ENCODE measurements at regions not wholly inside any gene's neighbourhood (a gene's known extent, or its start where the extent isn't known, plus 50 kb on each side); places are given as distances from the start of the nearest gene placed in this dataset.

DNA sequence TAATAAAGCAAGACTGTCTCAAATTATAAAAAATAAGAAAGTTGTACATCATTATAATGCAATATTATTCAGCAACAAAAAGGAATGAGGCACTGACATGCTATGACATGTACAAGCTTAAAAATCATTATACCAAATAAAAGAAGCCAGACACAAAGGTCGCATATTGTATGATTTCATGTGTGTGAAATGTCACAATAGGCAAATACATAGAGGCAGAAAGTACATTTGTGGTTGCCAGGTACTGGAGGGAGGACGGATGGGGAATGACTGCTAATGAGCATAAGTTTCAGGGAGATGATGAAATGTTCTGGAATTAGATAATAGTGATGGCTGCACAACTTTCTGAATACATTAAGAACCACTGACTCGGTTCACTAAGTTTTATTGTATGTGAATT is 73.6 kb upstream of the NBPF3 start:
- no peaks in the 10 kb centered on the region for H3K9me3 ChIP-seq (ENCODE audit: control insufficient read depth, insufficient read depth, low read length)
- H3K36me3 ChIP-seq (ENCODE audit: control insufficient read depth, insufficient read depth, low read length), result no peaks in the 10 kb centered on the region
- H3K4me3 ChIP-seq (ENCODE audit: low read depth, low read length), result no peak overlapping the region
- no peaks in the 10 kb centered on the region for H3K4me1 ChIP-seq (ENCODE audit: control insufficient read depth, insufficient read depth, low read length)
- H3K27me3 ChIP-seq (ENCODE audit: control insufficient read depth, insufficient read depth, low read length), result no peaks in the 10 kb centered on the region
- H3K9ac ChIP-seq (ENCODE audit: low read depth, low read length), result no peak overlapping the region

DNA sequence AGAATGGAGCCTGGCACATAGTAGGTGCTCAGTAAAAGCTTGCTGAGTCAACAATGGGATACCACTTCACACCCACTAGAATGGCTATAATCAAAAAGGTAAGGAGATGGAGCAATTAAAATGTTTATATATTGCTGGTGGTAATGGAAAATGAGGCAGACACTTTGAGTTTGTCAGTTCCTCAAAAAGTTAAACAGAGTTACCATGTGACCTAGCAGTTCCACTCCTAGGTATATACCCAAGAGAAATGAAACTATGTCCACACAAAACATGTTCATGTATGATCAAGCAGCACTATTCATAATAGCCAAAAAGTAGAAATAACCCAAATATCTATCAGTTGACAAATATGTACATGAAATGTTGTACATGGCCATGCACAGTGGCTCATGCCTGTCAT is 74.8 kb upstream of the ECE1 start:
- Histone ChIP-seq H3K36me3 (ENCODE audit: control insufficient read depth, insufficient read depth, low read length) (no peaks in the 10 kb centered on the region), H3K4me3 (ENCODE audit: low read depth, low read length) (no peak overlapping the region), H3K27me3 (ENCODE audit: control insufficient read depth, insufficient read depth, low read length) (no peaks in the 10 kb centered on the region), H3K9me3 (ENCODE audit: control insufficient read depth, insufficient read depth, low read length) (no peaks in the 10 kb centered on the region), H3K9ac (ENCODE audit: low read depth, low read length) (no peak overlapping the region), H3K4me1 (ENCODE audit: control insufficient read depth, insufficient read depth, low read length) (no peaks in the 10 kb centered on the region)

DNA sequence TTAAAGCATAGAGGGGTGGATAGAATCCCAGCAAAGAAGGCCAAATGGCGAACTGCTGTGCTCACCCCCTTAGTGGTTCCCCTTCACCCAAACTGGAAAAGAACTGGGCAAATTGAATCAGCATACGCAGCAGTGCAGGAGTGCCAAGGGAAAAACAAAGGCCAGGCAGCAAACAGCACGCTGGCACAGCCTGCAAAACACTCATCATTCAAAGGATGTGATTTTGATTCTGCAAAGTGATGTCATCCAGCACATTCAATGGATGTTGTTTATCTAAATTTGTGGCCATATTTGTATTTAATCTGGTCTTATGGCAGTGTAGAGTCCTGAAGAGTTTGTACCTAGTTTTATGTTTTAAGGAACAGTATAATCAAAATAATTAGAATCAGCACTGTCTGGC is 71.8 kb upstream of the ECE1 start:
- H3K36me3 ChIP-seq (ENCODE audit: control insufficient read depth, insufficient read depth, low read length), result no peaks in the 10 kb centered on the region
- no peaks in the 10 kb centered on the region for H3K4me1 ChIP-seq (ENCODE audit: control insufficient read depth, insufficient read depth, low read length)
- no peaks in the 10 kb centered on the region for H3K27me3 ChIP-seq (ENCODE audit: control insufficient read depth, insufficient read depth, low read length)
- H3K9ac ChIP-seq (ENCODE audit: low read depth, low read length), result no peak overlapping the region
- H3K4me3 ChIP-seq (ENCODE audit: low read depth, low read length), result no peak overlapping the region
- H3K9me3 ChIP-seq (ENCODE audit: control insufficient read depth, insufficient read depth, low read length), result no peaks in the 10 kb centered on the region

DNA sequence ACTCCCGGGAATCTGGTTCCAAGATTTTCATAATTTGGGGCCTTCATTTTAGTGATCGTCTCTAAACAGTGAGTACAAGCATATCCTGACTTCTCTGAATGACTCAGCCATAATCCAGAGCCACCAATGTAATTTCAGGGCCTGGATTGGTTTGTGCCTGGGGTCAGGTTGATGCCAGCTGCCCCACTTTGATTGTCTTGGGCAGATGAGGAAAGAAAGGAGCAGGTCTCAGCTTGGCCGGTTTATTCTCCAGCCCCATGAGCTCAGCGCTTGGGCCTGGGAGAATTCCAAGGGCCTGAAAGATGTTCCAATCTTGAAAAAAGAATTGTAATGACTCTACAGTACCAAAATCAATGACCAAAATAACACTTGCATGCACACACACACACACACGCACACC is 71.2 kb upstream of the ECE1 start:
- no peaks in the 10 kb centered on the region for H3K36me3 ChIP-seq (ENCODE audit: control insufficient read depth, insufficient read depth, low read length)
- H3K9me3 ChIP-seq (ENCODE audit: control insufficient read depth, insufficient read depth, low read length), result no peaks in the 10 kb centered on the region
- no peaks in the 10 kb centered on the region for H3K27me3 ChIP-seq (ENCODE audit: control insufficient read depth, insufficient read depth, low read length)
- H3K9ac ChIP-seq (ENCODE audit: low read depth, low read length), result no peak overlapping the region
- H3K4me3 ChIP-seq (ENCODE audit: low read depth, low read length), result no peak overlapping the region
- H3K4me1 ChIP-seq (ENCODE audit: control insufficient read depth, insufficient read depth, low read length), result no peaks in the 10 kb centered on the region

DNA sequence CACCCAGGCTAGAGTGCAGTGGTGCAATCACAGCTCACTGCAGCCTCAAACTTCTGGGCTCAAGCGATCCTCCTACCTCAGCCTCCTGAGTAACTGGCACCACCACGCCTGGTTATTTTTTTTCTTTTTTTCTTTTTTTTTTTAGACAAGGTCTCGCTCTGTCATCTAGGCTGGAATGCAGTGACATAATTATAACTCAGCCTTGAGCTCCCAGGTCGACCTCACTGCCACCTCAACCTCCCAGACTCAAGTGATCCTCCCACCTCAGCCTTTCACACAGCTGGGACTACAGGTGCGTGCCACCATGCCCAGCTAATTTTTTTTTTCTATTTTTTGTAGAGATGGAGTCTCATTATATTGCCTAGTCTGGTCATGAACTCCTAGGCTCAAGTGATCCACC is 66.9 kb upstream of the ECE1 start:
- Histone ChIP-seq H3K36me3 (ENCODE audit: control insufficient read depth, insufficient read depth, low read length) (no peaks in the 10 kb centered on the region), H3K9ac (ENCODE audit: low read depth, low read length) (no peak overlapping the region), H3K27me3 (ENCODE audit: control insufficient read depth, insufficient read depth, low read length) (no peaks in the 10 kb centered on the region), H3K4me1 (ENCODE audit: control insufficient read depth, insufficient read depth, low read length) (no peaks in the 10 kb centered on the region), H3K9me3 (ENCODE audit: control insufficient read depth, insufficient read depth, low read length) (no peaks in the 10 kb centered on the region), H3K4me3 (ENCODE audit: low read depth, low read length) (no peak overlapping the region)

DNA sequence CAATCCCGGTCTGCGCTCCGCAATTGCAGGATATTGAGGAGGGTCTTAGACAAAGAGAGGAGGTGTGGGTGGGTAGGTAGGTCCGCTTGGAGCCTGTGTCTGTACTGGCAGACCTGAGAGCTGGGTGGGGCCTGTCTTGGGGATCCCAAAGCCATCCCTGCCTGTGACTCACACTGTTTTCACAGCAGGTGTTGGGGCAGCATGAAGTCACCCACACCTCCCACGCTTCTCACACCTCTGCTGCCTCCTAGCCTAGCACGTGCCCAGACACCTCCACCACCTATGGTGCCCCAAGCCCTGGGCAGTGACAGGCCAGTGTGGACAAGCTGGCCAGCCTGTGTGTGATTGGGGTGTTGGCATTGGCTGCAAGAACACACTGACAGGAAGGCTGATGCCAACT is 65.7 kb upstream of the ECE1 start:
- H3K9ac ChIP-seq (ENCODE audit: low read depth, low read length), result no peak overlapping the region

DNA sequence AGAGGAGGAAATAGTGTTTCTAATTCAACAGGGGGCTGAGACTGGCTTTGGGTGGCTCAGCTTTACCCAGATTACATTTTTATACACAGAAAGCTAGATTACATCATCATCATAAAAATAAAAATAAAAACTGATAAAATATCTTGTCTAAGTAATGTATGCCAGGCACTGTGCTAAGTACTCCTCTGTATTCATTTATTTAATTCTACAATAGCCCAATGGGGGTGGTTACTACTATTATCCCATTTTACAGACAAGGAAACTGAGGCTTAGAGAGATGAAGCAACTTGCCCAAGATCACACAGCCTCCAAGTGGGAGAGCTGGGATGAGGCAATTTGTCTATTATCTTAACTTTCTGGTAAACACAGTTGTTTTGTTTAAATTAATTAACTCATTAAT is 62.3 kb upstream of the ECE1 start:
- Histone ChIP-seq H3K27me3 (ENCODE audit: control insufficient read depth, insufficient read depth, low read length) (no peaks in the 10 kb centered on the region), H3K9me3 (ENCODE audit: control insufficient read depth, insufficient read depth, low read length) (no peaks in the 10 kb centered on the region), H3K36me3 (ENCODE audit: control insufficient read depth, insufficient read depth, low read length) (no peaks in the 10 kb centered on the region), H3K4me3 (ENCODE audit: low read depth, low read length) (no peak overlapping the region), H3K9ac (ENCODE audit: low read depth, low read length) (no peak overlapping the region), H3K4me1 (ENCODE audit: control insufficient read depth, insufficient read depth, low read length) (no peaks in the 10 kb centered on the region)

More for the DNA sequence above, 65.7 kb upstream of the ECE1 start:
- no peaks in the 10 kb centered on the region for H3K27me3 ChIP-seq (ENCODE audit: control insufficient read depth, insufficient read depth, low read length)
- no peaks in the 10 kb centered on the region for H3K9me3 ChIP-seq (ENCODE audit: control insufficient read depth, insufficient read depth, low read length)
- no peaks in the 10 kb centered on the region for H3K36me3 ChIP-seq (ENCODE audit: control insufficient read depth, insufficient read depth, low read length)
- H3K4me3 ChIP-seq (ENCODE audit: low read depth, low read length), result no peak overlapping the region
- no peaks in the 10 kb centered on the region for H3K4me1 ChIP-seq (ENCODE audit: control insufficient read depth, insufficient read depth, low read length)

DNA sequence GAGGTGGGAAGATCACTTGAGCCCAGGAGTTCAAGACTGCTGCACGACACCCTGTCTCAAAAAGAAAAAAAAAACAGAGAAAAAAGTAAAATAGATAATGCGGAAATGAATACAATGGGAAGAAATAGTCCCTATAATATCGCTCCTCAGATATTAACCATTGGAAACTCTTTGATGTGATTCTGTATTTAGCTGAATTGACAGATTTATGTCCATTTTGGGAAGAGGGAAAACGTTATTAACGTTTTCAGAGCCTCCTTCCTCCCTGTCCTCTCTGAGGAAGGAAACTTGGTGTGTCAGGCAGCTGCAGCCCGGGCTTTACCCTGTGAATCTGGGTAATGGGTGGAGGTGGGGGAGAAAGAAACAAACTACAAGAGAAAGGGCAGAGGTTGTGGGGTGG is 61.6 kb upstream of the ECE1 start:
- H3K4me1 ChIP-seq (ENCODE audit: control insufficient read depth, insufficient read depth, low read length), result no peaks in the 10 kb centered on the region
- no peak overlapping the region for H3K4me3 ChIP-seq (ENCODE audit: low read depth, low read length)
- H3K36me3 ChIP-seq (ENCODE audit: control insufficient read depth, insufficient read depth, low read length), result no peaks in the 10 kb centered on the region
- no peaks in the 10 kb centered on the region for H3K9me3 ChIP-seq (ENCODE audit: control insufficient read depth, insufficient read depth, low read length)
- no peak overlapping the region for H3K9ac ChIP-seq (ENCODE audit: low read depth, low read length)
- H3K27me3 ChIP-seq (ENCODE audit: control insufficient read depth, insufficient read depth, low read length), result no peaks in the 10 kb centered on the region

DNA sequence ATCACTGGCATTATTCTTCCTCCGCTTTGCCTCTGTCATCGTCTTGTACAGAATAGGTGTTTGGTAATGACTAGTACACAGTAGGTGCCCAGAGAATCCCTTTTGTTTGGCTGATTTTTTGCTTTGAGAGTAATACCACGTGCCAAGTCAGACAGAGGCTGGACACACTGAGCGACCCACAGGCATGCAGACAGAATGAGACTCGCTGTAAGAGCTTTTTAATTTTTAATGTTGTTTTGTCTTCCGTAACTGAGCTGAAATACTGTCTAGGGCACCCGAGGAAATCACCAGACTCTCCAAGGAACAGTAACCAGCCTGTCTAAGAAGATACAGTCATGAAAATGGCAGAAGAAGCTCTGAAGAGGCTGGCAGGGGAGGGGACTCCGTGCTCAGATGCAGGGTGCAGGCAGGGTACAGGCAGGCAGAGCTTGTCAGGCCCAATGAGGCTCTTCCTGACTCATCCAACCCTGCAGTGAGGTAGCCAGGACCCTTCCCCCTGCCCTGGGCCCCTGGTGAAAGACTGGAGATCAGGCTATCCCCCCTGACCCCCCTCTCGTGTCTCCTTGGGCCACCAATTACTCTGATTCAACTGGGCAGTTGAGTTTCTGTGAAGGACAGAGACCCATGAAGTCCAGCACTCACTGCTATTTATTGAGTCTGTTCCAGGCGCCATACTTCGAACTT is 60.1 kb upstream of the ECE1 start:
- H3K4me1 ChIP-seq (ENCODE audit: control insufficient read depth, insufficient read depth, low read length), result no peaks in the 10 kb centered on the region
- H3K4me3 ChIP-seq (ENCODE audit: low read depth, low read length), result no peak overlapping the region
- H3K36me3 ChIP-seq (ENCODE audit: control insufficient read depth, insufficient read depth, low read length), result no peaks in the 10 kb centered on the region
- peaks cover 6% of the 10 kb centered on the region for H3K27me3 ChIP-seq (ENCODE audit: control insufficient read depth, insufficient read depth, low read length)
- H3K9me3 ChIP-seq (ENCODE audit: control insufficient read depth, insufficient read depth, low read length), result no peaks in the 10 kb centered on the region
- no peak overlapping the region for H3K9ac ChIP-seq (ENCODE audit: low read depth, low read length)

DNA sequence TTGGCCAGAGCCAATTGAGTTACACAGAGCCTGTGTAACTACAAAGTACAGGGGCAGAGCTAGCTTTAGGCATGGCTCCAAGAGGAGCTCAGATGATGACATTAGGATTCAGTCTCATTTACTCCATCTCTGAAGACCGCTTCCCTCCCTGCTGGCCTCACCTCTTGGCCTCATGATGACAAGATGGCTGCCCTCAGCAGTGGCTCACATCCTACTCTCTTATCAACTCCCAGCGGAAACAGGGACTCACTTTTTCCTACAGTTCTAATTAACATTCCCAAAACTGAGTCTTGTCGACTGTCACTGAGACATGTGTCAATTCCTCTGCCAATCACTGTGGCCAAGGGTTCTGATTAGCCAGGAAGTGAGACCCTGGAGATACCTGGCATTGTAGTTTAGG is 59.4 kb upstream of the ECE1 start:
- Histone ChIP-seq H3K9me3 (ENCODE audit: control insufficient read depth, insufficient read depth, low read length) (no peaks in the 10 kb centered on the region), H3K36me3 (ENCODE audit: control insufficient read depth, insufficient read depth, low read length) (no peaks in the 10 kb centered on the region), H3K27me3 (ENCODE audit: control insufficient read depth, insufficient read depth, low read length) (peaks cover 6% of the 10 kb centered on the region), H3K4me1 (ENCODE audit: control insufficient read depth, insufficient read depth, low read length) (no peaks in the 10 kb centered on the region), H3K9ac (ENCODE audit: low read depth, low read length) (no peak overlapping the region), H3K4me3 (ENCODE audit: low read depth, low read length) (no peak overlapping the region)

DNA sequence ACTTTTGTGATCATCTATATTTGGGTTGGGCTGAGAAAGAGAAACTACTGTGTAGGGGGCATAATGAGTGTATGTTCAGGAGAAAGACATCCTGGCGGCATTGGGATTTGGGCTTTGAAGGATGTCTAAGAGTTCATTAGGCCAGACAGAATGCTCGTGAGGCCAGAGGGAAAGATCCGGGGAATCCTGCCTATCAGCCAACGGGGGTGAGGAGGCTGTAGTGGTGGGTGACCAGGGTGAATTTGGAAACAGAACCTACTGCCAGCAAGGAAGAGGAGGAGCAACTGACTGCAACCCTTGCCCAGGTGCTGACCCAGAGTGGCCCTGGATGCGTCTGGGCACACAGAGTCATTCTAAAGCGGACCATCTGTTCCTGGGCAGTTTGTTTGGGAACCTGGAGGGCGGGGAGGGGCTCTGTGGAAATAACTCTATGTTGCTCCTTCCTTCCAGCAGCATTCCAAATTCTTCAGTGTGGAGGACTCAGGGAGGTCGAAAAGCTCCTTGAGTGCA is 56.9 kb upstream of the ECE1 start:
- Histone ChIP-seq H3K4me1 (ENCODE audit: control insufficient read depth, insufficient read depth, low read length) (no peaks in the 10 kb centered on the region), H3K9me3 (ENCODE audit: control insufficient read depth, insufficient read depth, low read length) (no peaks in the 10 kb centered on the region), H3K4me3 (ENCODE audit: low read depth, low read length) (no peak overlapping the region), H3K36me3 (ENCODE audit: control insufficient read depth, insufficient read depth, low read length) (no peaks in the 10 kb centered on the region), H3K9ac (ENCODE audit: low read depth, low read length) (no peak overlapping the region), H3K27me3 (ENCODE audit: control insufficient read depth, insufficient read depth, low read length) (peaks cover 18% of the 10 kb centered on the region)

DNA sequence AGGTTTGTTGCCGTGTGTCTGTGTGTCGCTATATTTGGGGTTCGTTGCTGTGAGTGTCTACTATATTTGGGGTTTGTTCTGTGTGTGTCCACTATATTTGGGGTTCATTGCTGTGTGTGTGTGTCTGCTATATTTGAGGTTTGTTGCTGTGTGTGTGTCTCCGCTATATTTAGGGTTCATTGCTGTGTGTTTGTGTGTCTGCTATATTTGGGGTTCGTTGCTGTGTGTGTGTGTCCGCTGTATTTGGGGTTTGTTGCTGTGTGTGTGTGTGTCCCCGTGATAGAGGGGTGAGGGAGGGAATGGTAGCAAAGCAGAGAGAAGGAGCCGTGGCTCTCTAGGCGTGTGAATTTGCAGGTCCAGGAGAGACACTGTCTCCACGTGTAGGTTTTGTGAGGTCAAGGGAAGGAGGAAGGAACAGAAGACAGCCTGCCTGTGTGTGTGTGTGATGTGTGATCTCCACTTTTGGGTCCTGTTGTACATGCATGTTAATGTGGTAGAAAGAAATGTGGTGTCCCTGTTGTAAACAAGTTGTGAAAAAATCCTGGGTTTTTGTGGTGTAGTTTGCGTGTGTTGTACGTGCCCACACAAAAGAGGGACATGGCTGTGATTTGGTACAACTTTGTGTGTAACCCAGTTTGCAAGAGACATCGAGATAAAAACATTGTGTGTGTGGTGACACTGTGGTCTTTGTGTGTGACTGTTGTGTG is 56.3 kb upstream of the ECE1 start:
- Histone ChIP-seq H3K4me3 (ENCODE audit: low read depth, low read length) (peak overlapping the region; percentile 78), H3K27me3 (ENCODE audit: control insufficient read depth, insufficient read depth, low read length) (peaks cover 18% of the 10 kb centered on the region), H3K36me3 (ENCODE audit: control insufficient read depth, insufficient read depth, low read length) (no peaks in the 10 kb centered on the region), H3K9me3 (ENCODE audit: control insufficient read depth, insufficient read depth, low read length) (no peaks in the 10 kb centered on the region), H3K9ac (ENCODE audit: low read depth, low read length) (no peak overlapping the region), H3K4me1 (ENCODE audit: control insufficient read depth, insufficient read depth, low read length) (no peaks in the 10 kb centered on the region)

All from iPS-15b (cell line).